ENCODE measurements at regions not wholly inside any gene's neighbourhood (a gene's known extent, or its start where the extent isn't known, plus 50 kb on each side); places are given as distances from the start of the nearest gene placed in this dataset.
"Not testable (repeated sequence)": the region's sequence is repeated elsewhere in the genome, so short reads cannot be mapped to it uniquely, and the experiment has no call there.

DNA sequence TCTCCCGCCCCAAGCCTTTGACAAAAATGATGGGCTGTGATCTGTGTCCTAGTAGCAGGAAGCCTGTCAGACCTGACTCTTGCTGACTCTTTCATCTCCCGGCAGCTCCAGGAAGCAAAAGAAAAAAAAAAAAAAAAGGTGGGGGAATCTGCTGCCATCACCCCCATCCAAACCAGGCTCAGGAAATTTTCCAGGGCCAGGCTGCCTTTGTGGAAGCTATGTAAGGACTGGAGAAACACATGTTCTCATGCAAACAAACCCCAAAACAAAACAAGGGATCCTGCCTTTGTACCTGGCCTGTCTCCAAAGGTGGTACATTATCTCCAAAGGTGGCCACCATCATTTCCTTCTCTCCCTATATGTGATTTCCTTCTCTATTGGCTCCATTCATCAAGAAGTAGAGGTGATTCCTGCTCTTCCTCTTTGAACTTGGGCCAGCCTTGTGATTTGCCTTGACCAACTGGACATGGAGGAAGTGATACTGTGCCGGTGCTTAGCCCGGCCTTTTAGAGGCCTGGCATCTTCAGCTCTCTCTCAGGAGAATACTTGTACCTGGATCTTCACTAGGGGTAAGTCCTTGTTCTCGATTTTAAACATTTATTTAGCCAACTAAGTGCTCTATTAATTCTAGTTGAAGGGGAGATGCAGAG is 192.2 kb upstream of the SVIL start:
- no peak for DNase-seq (ENCODE audit: low spot score)

DNA sequence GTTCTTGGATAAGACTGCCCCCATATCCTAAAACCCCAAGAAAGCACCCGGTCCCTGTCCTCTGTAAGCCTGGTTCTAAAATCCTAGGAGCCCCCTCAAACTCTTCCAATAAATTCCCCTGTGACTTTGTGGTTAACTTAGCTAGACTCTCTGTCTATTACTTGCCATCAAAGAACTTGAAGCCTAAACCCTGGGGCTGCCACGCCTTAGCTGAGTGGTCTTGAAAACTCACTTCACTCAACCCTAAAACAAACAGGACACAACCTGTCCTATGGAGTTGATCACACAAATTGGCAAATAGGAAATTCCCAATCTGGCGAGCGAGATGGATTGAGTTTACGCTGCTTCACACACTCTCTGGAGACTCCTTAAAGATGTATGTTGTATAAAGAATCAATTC is 191.4 kb upstream of the SVIL start:
- DNase-seq (ENCODE audit: low spot score): no peak

DNA sequence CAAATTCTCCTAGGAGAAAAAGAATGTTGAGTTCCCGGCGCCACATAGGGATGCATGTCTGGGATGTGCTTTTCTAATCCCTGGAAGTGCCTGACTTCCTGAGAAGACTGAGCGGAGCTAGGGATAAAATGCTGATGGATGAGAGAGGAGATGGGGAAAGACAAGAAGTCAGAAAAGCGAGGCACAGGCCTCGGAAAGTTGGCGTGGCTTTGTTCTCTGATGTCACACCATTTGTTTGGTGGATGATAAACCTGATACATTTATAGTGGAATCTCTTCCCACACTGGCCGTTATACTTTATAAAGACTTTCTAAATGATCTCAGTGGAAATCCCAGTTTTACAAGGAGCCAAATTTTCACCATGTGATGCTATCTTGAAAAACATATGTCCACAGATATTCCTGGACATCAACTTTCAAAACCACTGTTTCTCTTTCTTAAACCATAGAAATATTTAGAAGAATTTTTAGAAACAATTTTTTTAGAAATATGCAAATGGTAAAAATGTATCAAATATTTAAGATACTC is 188.8 kb upstream of the SVIL start:
- DNase-seq (ENCODE audit: low spot score): no peak

GRCh38 chr10:29820890-29821461 is 186.2 kb upstream of the SVIL start:
- DNase-seq (ENCODE audit: low spot score): no peak

GRCh38 chr10:29816801-29817558 is 182.2 kb upstream of the SVIL start:
- DNase-seq (ENCODE audit: low spot score): peak; percentile 23

GRCh38 chr10:29815572-29815971 is 180.8 kb upstream of the SVIL start:
- DNase-seq (ENCODE audit: low spot score): no peak

DNA sequence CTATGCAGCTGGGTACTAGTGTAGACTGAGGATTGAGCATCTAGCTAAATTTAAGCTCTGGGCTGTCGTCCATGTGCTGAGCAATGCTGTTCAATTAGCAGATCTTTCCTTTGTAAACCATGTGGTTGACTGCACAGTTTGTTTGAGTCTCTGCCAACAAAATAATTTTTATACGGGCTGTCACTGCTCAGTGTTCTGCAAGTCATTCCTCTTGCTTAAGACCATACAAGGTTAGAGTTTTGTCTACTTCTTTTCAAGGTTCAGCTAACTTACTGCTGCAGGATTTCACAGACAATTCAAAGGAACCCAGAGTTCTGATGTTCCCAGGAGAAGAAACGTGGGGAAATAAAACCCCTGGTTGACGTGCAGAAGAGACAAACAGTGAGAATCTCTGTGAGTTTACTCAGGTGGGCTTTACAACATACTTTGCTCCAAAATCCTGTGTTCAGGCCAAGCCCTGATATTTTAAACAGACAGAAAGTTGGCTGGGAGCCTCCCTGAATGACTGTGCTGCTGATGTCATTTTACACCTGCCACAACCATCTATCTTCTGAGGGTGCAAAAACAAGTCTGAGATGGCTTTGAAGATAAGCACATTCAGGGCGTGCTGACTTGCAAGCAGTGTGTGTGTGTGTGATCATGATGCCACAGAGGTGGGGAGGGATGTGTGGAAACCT is 177.1 kb upstream of the SVIL start:
- peak; percentile 74 for DNase-seq (ENCODE audit: low spot score)

GRCh38 chr10:29810816-29811215 is 176.0 kb upstream of the SVIL start:
- DNase-seq (ENCODE audit: low spot score): no peak

- not testable (repeated sequence) for DNase-seq (ENCODE audit: low spot score)
Observed at GRCh38 chr10:29810231-29810630, 175.5 kb upstream of the SVIL start.

- DNase-seq (ENCODE audit: low spot score): no peak
Observed at GRCh38 chr10:29809383-29809782, 174.6 kb upstream of the SVIL start.

- no peak for DNase-seq (ENCODE audit: low spot score)
Observed at GRCh38 chr10:29807163-29807806, 172.5 kb upstream of the SVIL start.

- no peak for DNase-seq (ENCODE audit: low spot score)
Observed at GRCh38 chr10:29806350-29806788, 171.6 kb upstream of the SVIL start.

DNA sequence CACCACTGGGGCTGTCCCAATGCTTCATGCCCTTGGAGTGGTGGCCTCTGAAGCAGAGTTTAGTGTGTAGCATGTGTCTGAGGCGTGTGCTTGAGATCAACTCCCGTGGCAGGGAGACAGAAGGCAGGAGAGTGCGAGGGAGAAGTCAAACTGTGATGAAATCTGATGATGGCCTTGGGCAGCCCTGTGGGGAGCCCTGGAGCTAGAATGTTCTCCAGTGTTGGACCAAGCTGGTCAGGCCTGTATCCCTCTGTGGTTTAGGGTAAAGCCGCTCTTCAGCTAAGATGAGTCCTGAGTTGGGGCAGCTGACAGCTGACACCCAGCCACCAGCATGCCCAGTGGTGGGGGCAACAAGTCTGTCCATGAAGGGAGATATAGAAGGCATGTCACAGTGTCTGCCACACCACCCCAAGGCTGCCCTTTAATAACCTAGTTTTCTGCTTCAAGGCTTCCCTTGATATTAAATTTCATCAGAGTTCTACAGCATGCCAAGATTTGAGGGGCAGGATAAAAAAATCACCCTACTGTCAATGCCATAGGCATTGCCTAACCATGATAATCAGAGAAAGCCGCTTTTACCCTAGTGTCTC is 170.5 kb upstream of the SVIL start:
- no peak for DNase-seq (ENCODE audit: low spot score)

DNA sequence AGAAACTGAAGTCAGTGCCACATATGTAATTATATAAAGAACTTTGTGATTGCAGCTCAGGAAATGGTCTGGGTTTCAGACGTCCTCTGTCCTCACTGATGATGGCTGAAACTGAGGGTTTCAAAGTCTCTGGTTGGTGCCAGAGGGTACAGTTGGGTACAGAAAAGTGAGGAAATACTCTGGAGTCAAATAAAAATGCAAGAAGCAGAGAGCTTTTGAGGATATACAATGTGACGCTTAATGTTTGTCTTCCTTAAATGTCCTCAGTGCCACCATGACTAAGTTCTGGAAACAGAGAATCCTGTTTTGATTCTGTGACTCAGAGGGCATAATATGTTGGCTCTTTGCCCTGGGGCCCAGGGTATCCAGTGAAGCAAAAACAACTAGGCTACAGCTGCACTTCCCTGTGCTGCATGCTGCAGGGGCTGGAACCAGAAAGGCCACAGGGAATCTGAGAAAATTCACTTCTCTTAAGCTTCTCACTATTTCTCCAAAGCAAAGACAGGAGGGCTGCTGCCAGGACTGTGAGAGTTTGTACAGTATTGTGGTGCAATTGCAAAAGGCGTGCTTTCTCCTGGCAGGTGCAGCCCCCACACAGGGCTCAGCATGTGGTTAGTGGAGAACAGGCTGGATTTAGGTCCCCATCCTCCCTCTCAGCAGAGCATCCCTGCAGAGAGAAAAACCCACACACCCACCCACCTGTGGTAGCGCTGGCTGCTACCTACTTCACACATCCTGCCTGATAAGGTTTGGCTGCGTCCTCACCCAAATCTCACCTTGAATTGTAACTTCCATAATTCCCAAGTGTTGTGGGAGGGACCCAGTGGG is 169.5 kb upstream of the SVIL start:
- no peak for DNase-seq (ENCODE audit: low spot score)

- DNase-seq (ENCODE audit: low spot score): no peak
Observed at GRCh38 chr10:29802171-29802570, 167.4 kb upstream of the SVIL start.

GRCh38 chr10:29798921-29799690 is 164.3 kb upstream of the SVIL start:
- DNase-seq (ENCODE audit: low spot score): no peak

- DNase-seq (ENCODE audit: low spot score): no peak
Observed at GRCh38 chr10:29797616-29798015, 162.8 kb upstream of the SVIL start.

DNA sequence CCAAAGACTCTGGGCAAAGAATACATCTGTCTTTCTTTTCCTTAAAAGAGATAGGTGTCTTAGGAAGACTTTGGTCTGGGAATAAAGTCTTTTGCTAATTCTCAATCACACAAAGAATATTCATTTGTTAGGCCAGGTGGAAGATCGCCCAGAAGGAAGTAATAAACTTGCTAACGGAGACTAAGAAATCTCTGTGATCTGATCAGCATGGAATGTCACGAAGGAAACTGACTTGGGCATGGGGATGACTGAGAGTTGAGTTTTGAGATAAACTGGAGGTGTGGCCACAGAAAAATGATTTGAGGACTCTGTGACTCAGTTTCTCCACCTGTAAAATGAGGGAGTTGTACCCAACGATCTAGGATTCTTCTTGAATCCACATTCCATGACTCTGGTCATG is 161.1 kb upstream of the SVIL start:
- no peak for DNase-seq (ENCODE audit: low spot score)

GRCh38 chr10:29794776-29795611 is 160.2 kb upstream of the SVIL start:
- DNase-seq (ENCODE audit: low spot score): no peak
